ENCODE measurements at regions not wholly inside any gene's neighbourhood (a gene's known extent, or its start where the extent isn't known, plus 50 kb on each side); places are given as distances from the start of the nearest gene placed in this dataset.

DNA sequence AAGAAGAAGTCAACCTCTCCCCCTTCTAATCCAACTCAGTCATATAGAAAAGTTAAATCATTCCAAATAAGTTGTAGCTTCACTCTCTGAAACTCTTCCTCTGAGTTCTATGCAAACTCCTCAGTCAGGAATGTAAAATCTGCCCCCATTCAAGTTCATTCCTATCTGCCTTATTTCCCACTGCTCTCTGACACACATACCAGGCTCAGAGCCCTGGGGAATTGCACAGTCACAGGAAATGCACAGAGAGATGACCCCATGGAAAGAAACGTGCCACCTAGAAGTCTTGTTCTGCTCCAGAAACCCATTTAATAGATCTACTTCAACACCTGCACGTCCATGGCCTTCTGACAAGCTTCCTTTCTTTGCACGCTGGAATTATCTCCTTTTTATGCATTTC lies 236.0 kb upstream of the VCX3A start:
- Histone ChIP-seq H2AFZ (ENCODE audit: low read length) (no peak overlapping the region), H3K27ac (ENCODE audit: insufficient read depth, low read length) (no peak overlapping the region), H3K4me3 (replicated peaks in 1 of 4; ENCODE audit: control extremely low read depth in 1 of 4, insufficient read depth in 1 of 4, low read depth in 3 of 4, low read length in 4 of 4) (no peak overlapping the region), H3K79me2 (ENCODE audit: control insufficient read depth, insufficient read depth, low read length) (no peaks in the 10 kb centered on the region), H4K20me1 (ENCODE audit: control insufficient read depth, extremely low read depth, insufficient read depth, low read length) (no peaks in the 10 kb centered on the region), H3K4me2 (ENCODE audit: extremely low read depth, insufficient read depth, low read length) (no peak overlapping the region), H3K4me1 (ENCODE audit: control insufficient read depth, extremely low read depth, insufficient read depth, low read length) (no peaks in the 10 kb centered on the region), H3K27me3 (ENCODE audit: control insufficient read depth, insufficient read depth, low read length) (no peaks in the 10 kb centered on the region), H3K9me3 (ENCODE audit: control insufficient read depth, insufficient read depth, low read depth, low read length) (no peaks in the 10 kb centered on the region), H3K9ac (ENCODE audit: insufficient read depth, low read length) (no peak overlapping the region), H3K36me3 (ENCODE audit: control insufficient read depth, insufficient read depth, low read length) (no peaks in the 10 kb centered on the region)
- no peak for DNase-seq (ENCODE audit: low read depth in 2 of 2)
- TF ChIP-seq, protein P1, sequence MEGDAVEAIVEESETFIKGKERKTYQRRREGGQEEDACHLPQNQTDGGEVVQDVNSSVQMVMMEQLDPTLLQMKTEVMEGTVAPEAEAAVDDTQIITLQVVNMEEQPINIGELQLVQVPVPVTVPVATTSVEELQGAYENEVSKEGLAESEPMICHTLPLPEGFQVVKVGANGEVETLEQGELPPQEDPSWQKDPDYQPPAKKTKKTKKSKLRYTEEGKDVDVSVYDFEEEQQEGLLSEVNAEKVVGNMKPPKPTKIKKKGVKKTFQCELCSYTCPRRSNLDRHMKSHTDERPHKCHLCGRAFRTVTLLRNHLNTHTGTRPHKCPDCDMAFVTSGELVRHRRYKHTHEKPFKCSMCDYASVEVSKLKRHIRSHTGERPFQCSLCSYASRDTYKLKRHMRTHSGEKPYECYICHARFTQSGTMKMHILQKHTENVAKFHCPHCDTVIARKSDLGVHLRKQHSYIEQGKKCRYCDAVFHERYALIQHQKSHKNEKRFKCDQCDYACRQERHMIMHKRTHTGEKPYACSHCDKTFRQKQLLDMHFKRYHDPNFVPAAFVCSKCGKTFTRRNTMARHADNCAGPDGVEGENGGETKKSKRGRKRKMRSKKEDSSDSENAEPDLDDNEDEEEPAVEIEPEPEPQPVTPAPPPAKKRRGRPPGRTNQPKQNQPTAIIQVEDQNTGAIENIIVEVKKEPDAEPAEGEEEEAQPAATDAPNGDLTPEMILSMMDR (conservative IDR thresholded peaks at IDR 0.05 in 1 of 2, IDR thresholded peaks at IDR 0.05 in 1 of 2; ENCODE audit: low read depth in 1 of 2, low read length in 2 of 2), result no peak
- no peak for TF ChIP-seq EZH2 (IDR thresholded peaks at IDR 0.05; ENCODE audit: low read length, missing control alignments)

DNA sequence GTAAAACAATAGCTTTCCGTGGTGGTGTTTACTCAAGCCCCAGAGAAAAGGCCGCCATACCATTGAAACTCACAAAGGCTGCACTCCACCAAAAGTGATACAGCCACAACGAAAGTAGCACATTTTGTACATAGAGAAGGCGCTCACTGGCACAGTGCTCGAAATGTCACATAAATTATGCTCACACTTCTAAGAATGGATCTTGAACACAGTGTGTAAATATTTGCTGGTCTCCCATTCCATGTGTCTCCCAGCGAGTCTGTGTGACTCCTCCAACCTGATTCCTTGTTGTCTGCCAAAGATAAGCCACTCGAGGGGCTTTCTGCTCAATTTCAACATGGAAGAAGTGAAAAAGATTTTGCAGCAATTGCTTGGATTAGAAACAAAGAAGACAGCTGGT lies 234.0 kb upstream of the VCX3A start:
- TF ChIP-seq, protein P1 (conservative IDR thresholded peaks at IDR 0.05 in 1 of 2, IDR thresholded peaks at IDR 0.05 in 1 of 2; ENCODE audit: low read depth in 1 of 2, low read length in 2 of 2), result no peak
- no peak for TF ChIP-seq EZH2 (IDR thresholded peaks at IDR 0.05; ENCODE audit: low read length, missing control alignments)
- H3K9ac ChIP-seq (ENCODE audit: insufficient read depth, low read length), result no peak overlapping the region

DNA sequence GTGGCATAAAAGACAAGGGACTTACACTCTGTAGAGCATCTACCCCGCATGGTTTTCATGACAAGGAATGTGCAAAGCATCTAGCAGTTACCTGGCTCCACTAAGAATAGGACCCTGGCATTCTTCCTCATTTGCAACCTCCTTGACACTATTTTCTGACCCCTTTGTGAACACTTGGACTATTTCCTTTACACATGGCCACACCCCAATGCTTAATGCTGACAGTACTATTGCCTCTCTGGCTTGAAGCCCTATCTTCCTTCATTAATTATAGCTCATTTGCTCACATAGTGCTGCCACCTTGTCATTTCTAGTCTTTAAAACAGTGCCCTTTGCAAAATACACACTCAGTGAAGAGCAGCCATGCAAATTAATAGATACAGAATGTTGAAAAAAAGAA lies 226.3 kb upstream of the VCX3A start:
- no peak for DNase-seq (ENCODE audit: low read depth in 2 of 2)
- Histone ChIP-seq H3K27ac (ENCODE audit: insufficient read depth, low read length) (no peak overlapping the region), H2AFZ (ENCODE audit: low read length) (no peak overlapping the region), H3K4me1 (ENCODE audit: control insufficient read depth, extremely low read depth, insufficient read depth, low read length) (no peaks in the 10 kb centered on the region), H4K20me1 (ENCODE audit: control insufficient read depth, extremely low read depth, insufficient read depth, low read length) (no peaks in the 10 kb centered on the region), H3K36me3 (ENCODE audit: control insufficient read depth, insufficient read depth, low read length) (no peaks in the 10 kb centered on the region), H3K4me3 (replicated peaks in 1 of 4; ENCODE audit: control extremely low read depth in 1 of 4, insufficient read depth in 1 of 4, low read depth in 3 of 4, low read length in 4 of 4) (no peak overlapping the region), H3K9ac (ENCODE audit: insufficient read depth, low read length) (no peak overlapping the region), H3K79me2 (ENCODE audit: control insufficient read depth, insufficient read depth, low read length) (no peaks in the 10 kb centered on the region), H3K9me3 (ENCODE audit: control insufficient read depth, insufficient read depth, low read depth, low read length) (no peaks in the 10 kb centered on the region), H3K27me3 (ENCODE audit: control insufficient read depth, insufficient read depth, low read length) (no peaks in the 10 kb centered on the region), H3K4me2 (ENCODE audit: extremely low read depth, insufficient read depth, low read length) (no peak overlapping the region)
- no peak for TF ChIP-seq EZH2 (IDR thresholded peaks at IDR 0.05; ENCODE audit: low read length, missing control alignments)
- TF ChIP-seq, protein P1 (conservative IDR thresholded peaks at IDR 0.05 in 1 of 2, IDR thresholded peaks at IDR 0.05 in 1 of 2; ENCODE audit: low read depth in 1 of 2, low read length in 2 of 2), result no peak

More for the DNA sequence above, 234.0 kb upstream of the VCX3A start:
- no peaks in the 10 kb centered on the region for H3K27me3 ChIP-seq (ENCODE audit: control insufficient read depth, insufficient read depth, low read length)
- H3K27ac ChIP-seq (ENCODE audit: insufficient read depth, low read length), result no peak overlapping the region
- H2AFZ ChIP-seq (ENCODE audit: low read length), result no peak overlapping the region
- H3K9me3 ChIP-seq (ENCODE audit: control insufficient read depth, insufficient read depth, low read depth, low read length), result no peaks in the 10 kb centered on the region
- H3K4me2 ChIP-seq (ENCODE audit: extremely low read depth, insufficient read depth, low read length), result no peak overlapping the region
- no peaks in the 10 kb centered on the region for H4K20me1 ChIP-seq (ENCODE audit: control insufficient read depth, extremely low read depth, insufficient read depth, low read length)
- H3K4me3 ChIP-seq (replicated peaks in 1 of 4; ENCODE audit: control extremely low read depth in 1 of 4, insufficient read depth in 1 of 4, low read depth in 3 of 4, low read length in 4 of 4), result no peak overlapping the region
- no peaks in the 10 kb centered on the region for H3K79me2 ChIP-seq (ENCODE audit: control insufficient read depth, insufficient read depth, low read length)
- H3K4me1 ChIP-seq (ENCODE audit: control insufficient read depth, extremely low read depth, insufficient read depth, low read length), result no peaks in the 10 kb centered on the region
- no peaks in the 10 kb centered on the region for H3K36me3 ChIP-seq (ENCODE audit: control insufficient read depth, insufficient read depth, low read length)
- no peak for DNase-seq (ENCODE audit: low read depth in 2 of 2)

All from fibroblast of lung (primary cell).